GM12892 (cell line): ENCODE measurements at regions not wholly inside any gene's neighbourhood (a gene's known extent, or its start where the extent isn't known, plus 50 kb on each side); places are given as distances from the start of the nearest gene placed in this dataset.

ENCODE experiments used
- POLR2A ChIP-seq: IDR thresholded peaks from 2 replicates; pipeline ENCODE4 v1.6.1; 2011; ENCODE audit warnings: low read depth, low read length, control low read depth
- POLR2AphosphoS5 ChIP-seq: IDR thresholded peaks from 2 replicates; pipeline ENCODE4 v1.6.1; 2011; ENCODE audit warnings: low read depth, low read length, control low read depth

GRCh38 chr10:129390147-129390546 is 76.9 kb upstream of the MGMT start:
- no peak for TF ChIP-seq POLR2AphosphoS5
- no peak for TF ChIP-seq POLR2A
